Spleen (tissue), 7 donors: ENCODE measurements at regions not wholly inside any gene's neighbourhood (a gene's known extent, or its start where the extent isn't known, plus 50 kb on each side); places are given as distances from the start of the nearest gene placed in this dataset.

Source experiments
- CTCF ChIP-seq, 11 experiments: fragments of 200-600 bp in 7 of 11; fragments of 450-650 bp in 4 of 11; sonication (generic) in 4 of 11; IDR thresholded peaks in 8 of 11; conservative IDR thresholded peaks in 3 of 11; 1 replicate in 7 of 11; 2 replicates in 4 of 11; pipeline versions ENCODE4 v1.4.0 to v1.8.0; 2016 to 2021; ENCODE audit warnings: antibody characterized with exemption in 11 of 11, inconsistent platforms in 4 of 11, mild to moderate bottlenecking in 1 of 11
- POLR2A ChIP-seq, 3 donors: fragments of 450-650 bp; IDR thresholded peaks; one replicate each; pipeline ENCODE4 v1.5.1; 2017; ENCODE audit warnings: antibody characterized with exemption in 3 of 3, mild to moderate bottlenecking in 1 of 3
- donor health status: DM: no; HTN: no; CAD: no; lungs with moderate emphysema.
- donor health status: DM: no; HTN: no; CAD: no.
- donor health status: DM: no; HTN: no; CAD: no.

GRCh38 chr14:78016532-78016931 is 153.6 kb upstream of the NRXN3 start:
- no peak for TF ChIP-seq CTCF (IDR thresholded peaks at IDR 0.05 in 8 of 11, conservative IDR thresholded peaks at IDR 0.05 in 3 of 11)
- TF ChIP-seq POLR2A (IDR thresholded peaks at IDR 0.05): no peak
